ENCODE measurements at regions not wholly inside any gene's neighbourhood (a gene's known extent, or its start where the extent isn't known, plus 50 kb on each side); places are given as distances from the start of the nearest gene placed in this dataset.

GRCh38 chr12:67446716-67447115 lies 177.6 kb downstream of the CAND1 start:
- no peak overlapping the region for H3K27ac ChIP-seq
- no peak for DNase-seq (ENCODE audit: low spot score)
- CTCF ChIA-PET = no interaction called here
- POLR2A ChIA-PET (ENCODE audit: low non-redundant PET) = no interaction called here
- no peak for TF ChIP-seq CTCF (conservative IDR thresholded peaks at IDR 0.05; ENCODE audit: low read depth)

GRCh38 chr12:67447180-67447579 lies 178.0 kb downstream of the CAND1 start:
- DNase-seq (ENCODE audit: low spot score) = no peak
- no peak overlapping the region for H3K27ac ChIP-seq
- ChIA-PET CTCF (no interaction called here), POLR2A (ENCODE audit: low non-redundant PET) (no interaction called here)
- no peak for TF ChIP-seq CTCF (conservative IDR thresholded peaks at IDR 0.05; ENCODE audit: low read depth)

DNA sequence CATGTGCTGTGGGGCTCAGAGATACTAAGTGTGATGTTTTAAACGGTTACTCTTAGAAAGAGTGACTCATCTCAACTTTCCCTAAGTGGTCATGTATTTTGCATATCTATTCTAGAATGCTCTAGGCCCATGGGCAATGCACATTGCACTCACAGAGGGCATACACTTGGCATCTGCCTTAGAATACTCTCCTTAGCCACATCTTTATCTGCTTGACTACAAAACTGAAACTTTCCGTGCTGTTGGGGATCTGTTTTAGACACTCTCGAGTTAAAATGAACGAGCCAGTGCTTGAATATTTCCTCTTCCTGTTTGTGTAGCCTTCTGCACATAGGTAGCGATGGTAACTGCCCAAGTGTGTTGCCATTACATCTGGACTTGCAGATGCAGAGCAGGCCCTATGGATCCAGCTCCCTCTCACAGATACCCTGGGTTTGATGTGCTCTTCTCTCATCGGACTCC lies 180.5 kb downstream of the CAND1 start:
- no peak overlapping the region for H3K27ac ChIP-seq
- POLR2A ChIA-PET (ENCODE audit: low non-redundant PET) = no interaction called here
- CTCF ChIA-PET = no interaction called here
- no peak for DNase-seq (ENCODE audit: low spot score)
- TF ChIP-seq CTCF (conservative IDR thresholded peaks at IDR 0.05; ENCODE audit: low read depth) = no peak

GRCh38 chr12:67450441-67450840 lies 181.3 kb downstream of the CAND1 start:
- TF ChIP-seq CTCF (conservative IDR thresholded peaks at IDR 0.05; ENCODE audit: low read depth) = no peak
- ChIA-PET CTCF (no interaction called here), POLR2A (ENCODE audit: low non-redundant PET) (no interaction called here)
- H3K27ac ChIP-seq = no peak overlapping the region
- no peak for DNase-seq (ENCODE audit: low spot score)

DNA sequence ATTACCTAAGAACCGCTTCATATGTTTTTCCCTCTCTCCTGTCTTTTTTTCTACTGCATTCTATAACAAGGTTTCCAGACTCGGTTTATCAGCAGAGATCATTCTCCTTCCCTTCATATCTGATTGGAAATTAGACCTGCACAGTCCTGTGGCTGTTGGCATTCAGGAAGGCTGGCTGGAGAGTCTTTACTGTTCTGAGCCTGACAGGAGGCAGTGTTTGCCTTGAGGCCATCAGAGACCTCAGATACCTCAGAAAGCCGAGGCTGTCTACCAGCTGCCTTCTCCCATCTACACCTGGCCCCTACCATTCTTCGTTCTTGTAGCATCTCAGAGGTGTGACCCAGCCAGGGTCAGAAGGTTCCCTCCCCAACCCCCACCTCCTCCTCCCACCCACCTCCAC lies 182.0 kb downstream of the CAND1 start:
- no peak for DNase-seq (ENCODE audit: low spot score)
- ChIA-PET CTCF (no interaction called here), POLR2A (ENCODE audit: low non-redundant PET) (no interaction called here)
- no peak overlapping the region for H3K27ac ChIP-seq
- no peak for TF ChIP-seq CTCF (conservative IDR thresholded peaks at IDR 0.05; ENCODE audit: low read depth)

DNA sequence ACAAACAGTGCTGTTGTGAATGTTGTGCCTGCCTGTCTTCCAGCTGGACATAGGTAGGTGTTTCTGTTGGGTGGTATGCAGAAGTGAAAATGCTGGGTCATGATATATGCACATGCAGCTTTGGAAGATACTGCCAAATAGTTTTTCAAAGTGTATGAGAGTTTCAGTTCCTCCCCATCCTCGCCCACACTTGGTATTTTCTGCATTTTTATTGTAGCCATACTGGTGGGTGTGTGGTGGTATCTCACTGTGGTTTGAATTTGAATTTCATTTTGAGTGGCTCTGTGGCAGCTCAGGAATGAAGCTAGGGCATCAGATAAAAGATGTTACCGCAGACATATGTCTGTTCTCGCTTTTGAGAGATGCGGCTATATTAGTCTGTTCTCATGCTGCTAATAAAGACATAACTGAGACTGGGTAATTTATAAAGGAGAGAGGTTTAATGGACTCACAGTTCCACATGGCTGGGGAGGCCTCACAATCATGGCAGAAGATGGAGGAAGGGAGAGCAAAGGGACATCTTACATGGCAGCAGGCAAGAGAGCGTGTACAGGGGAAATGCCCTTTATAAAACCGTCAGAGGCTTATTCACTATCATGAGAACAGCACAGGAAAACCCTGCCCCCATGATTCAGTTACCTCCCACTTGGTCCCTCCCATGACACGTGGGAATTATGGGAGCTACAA lies 183.1 kb downstream of the CAND1 start:
- H3K27ac ChIP-seq = no peak overlapping the region
- no peak for TF ChIP-seq CTCF (conservative IDR thresholded peaks at IDR 0.05; ENCODE audit: low read depth)
- ChIA-PET POLR2A (ENCODE audit: low non-redundant PET) (no interaction called here), CTCF (no interaction called here)
- DNase-seq (ENCODE audit: low spot score) = no peak

Measured in RWPE1 (cell line).